Osteocyte (in vitro differentiated cells): ENCODE measurements at regions not wholly inside any gene's neighbourhood (a gene's known extent, or its start where the extent isn't known, plus 50 kb on each side); places are given as distances from the start of the nearest gene placed in this dataset.

Experiments
- DNase-seq: peaks from one replicate; pipeline ENCODE4 v3.0.0; 2021; ENCODE audit warnings: mixed read lengths; ENCODE audit not compliant: unreplicated experiment; ENCODE audit errors: extremely low spot score
- H3K27ac Mint-ChIP-seq: one replicate; pipeline ENCODE4 v1.8.0; 2021; ENCODE audit warnings: mild to moderate bottlenecking, mixed read lengths; ENCODE audit not compliant: unreplicated experiment
- H3K27me3 Mint-ChIP-seq: one replicate; pipeline ENCODE4 v1.8.0; 2021; ENCODE audit warnings: mixed read lengths; ENCODE audit not compliant: unreplicated experiment
- H3K36me3 Mint-ChIP-seq: one replicate; pipeline ENCODE4 v1.8.0; 2021; ENCODE audit warnings: mixed read lengths; ENCODE audit not compliant: unreplicated experiment
- H3K4me1 Mint-ChIP-seq: one replicate; pipeline ENCODE4 v1.8.0; 2021; ENCODE audit warnings: mixed read lengths; ENCODE audit not compliant: unreplicated experiment
- H3K4me3 Mint-ChIP-seq: one replicate; pipeline ENCODE4 v1.8.0; 2021; ENCODE audit warnings: mild to moderate bottlenecking, moderate library complexity, mixed read lengths; ENCODE audit not compliant: unreplicated experiment
- H3K9me3 Mint-ChIP-seq: one replicate; pipeline ENCODE4 v1.8.0; 2021; ENCODE audit warnings: mixed read lengths; ENCODE audit not compliant: unreplicated experiment
- CTCF ChIP-seq: fragments of 200-600 bp; sonication (generic); IDR thresholded peaks from 2 replicates; pipeline ENCODE4 v1.5.0; 2021; ENCODE audit warnings: antibody characterized with exemption, mild to moderate bottlenecking, moderate library complexity

- no peak for DNase-seq
- Mint-ChIP-seq H3K36me3 (no peaks in the 10 kb centered on the region), H3K27me3 (peaks cover 26% of the 10 kb centered on the region), H3K4me3 (no peak overlapping the region), H3K9me3 (no peaks in the 10 kb centered on the region), H3K27ac (no peak overlapping the region), H3K4me1 (no peaks in the 10 kb centered on the region)
- no peak for TF ChIP-seq CTCF
Observed at GRCh38 chr6:40788661-40789655, 201.8 kb upstream of the LRFN2 start.

- H3K27ac Mint-ChIP-seq = no peak overlapping the region
- H3K27me3 Mint-ChIP-seq = peaks cover 14% of the 10 kb centered on the region
- no peaks in the 10 kb centered on the region for H3K9me3 Mint-ChIP-seq
- H3K36me3 Mint-ChIP-seq = no peaks in the 10 kb centered on the region
- no peak overlapping the region for H3K4me3 Mint-ChIP-seq
- H3K4me1 Mint-ChIP-seq = no peaks in the 10 kb centered on the region
- no peak for TF ChIP-seq CTCF
- no peak for DNase-seq
Observed at GRCh38 chr6:40782355-40782754, 195.2 kb upstream of the LRFN2 start.

- Mint-ChIP-seq H3K4me3 (no peak overlapping the region), H3K36me3 (no peaks in the 10 kb centered on the region), H3K9me3 (no peaks in the 10 kb centered on the region), H3K4me1 (no peaks in the 10 kb centered on the region), H3K27me3 (peaks cover 8% of the 10 kb centered on the region), H3K27ac (no peak overlapping the region)
- no peak for TF ChIP-seq CTCF
- DNase-seq = no peak
Observed at GRCh38 chr6:40780637-40781036, 193.5 kb upstream of the LRFN2 start.

- H3K4me1 Mint-ChIP-seq = no peaks in the 10 kb centered on the region
- peaks cover 6% of the 10 kb centered on the region for H3K27me3 Mint-ChIP-seq
- no peak overlapping the region for H3K4me3 Mint-ChIP-seq
- DNase-seq = no peak
- TF ChIP-seq CTCF = no peak
- no peak overlapping the region for H3K27ac Mint-ChIP-seq
- H3K36me3 Mint-ChIP-seq = no peaks in the 10 kb centered on the region
- H3K9me3 Mint-ChIP-seq = no peaks in the 10 kb centered on the region
Observed at GRCh38 chr6:40779409-40779808, 192.2 kb upstream of the LRFN2 start.

- no peak for DNase-seq
- Mint-ChIP-seq H3K27ac (no peak overlapping the region), H3K4me1 (no peaks in the 10 kb centered on the region), H3K27me3 (peaks cover 4% of the 10 kb centered on the region), H3K4me3 (no peak overlapping the region), H3K36me3 (no peaks in the 10 kb centered on the region), H3K9me3 (no peaks in the 10 kb centered on the region)
- TF ChIP-seq CTCF = no peak
Observed at GRCh38 chr6:40778918-40779317, 191.8 kb upstream of the LRFN2 start.
